Lower leg skin (tissue), 3 donors: ENCODE measurements at regions not wholly inside any gene's neighbourhood (a gene's known extent, or its start where the extent isn't known, plus 50 kb on each side); places are given as distances from the start of the nearest gene placed in this dataset.

Experiments used
- POLR2A ChIP-seq, 2 donors: fragments of 450-650 bp; IDR thresholded peaks; one replicate each; pipeline ENCODE4 v1.6.1; 2016 to 2017; ENCODE audit warnings: antibody characterized with exemption in 2 of 2, mild to moderate bottlenecking in 1 of 2, moderate library complexity in 1 of 2
- TF ChIP-seq, protein P1 (sequence below), 3 donors: fragments of 450-650 bp; IDR thresholded peaks; one replicate each; pipeline ENCODE4 v1.5.1; 2016; ENCODE audit warnings: antibody characterized with exemption in 3 of 3, mild to moderate bottlenecking in 3 of 3, moderate library complexity in 2 of 3

DNA sequence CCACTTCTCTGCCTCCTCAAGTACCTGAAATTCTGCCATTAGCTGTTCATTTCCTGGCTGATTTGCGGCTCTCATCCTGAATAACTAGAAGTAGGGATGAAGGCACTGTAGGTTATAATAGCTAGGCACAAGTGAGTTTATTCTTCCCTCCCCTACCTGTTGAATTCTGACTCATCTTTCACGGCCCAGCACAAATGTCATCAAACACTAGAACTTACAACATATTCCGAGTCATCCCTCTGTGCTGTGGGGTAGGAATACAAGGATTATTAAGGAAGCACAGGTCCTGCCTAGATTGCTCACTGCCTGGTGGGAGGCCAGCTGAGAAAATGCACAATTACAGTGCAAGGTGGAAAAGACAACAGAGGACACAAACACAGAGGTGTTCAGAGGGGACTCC lies 103.7 kb upstream of the ASIC2 start:
- TF ChIP-seq, protein P1, sequence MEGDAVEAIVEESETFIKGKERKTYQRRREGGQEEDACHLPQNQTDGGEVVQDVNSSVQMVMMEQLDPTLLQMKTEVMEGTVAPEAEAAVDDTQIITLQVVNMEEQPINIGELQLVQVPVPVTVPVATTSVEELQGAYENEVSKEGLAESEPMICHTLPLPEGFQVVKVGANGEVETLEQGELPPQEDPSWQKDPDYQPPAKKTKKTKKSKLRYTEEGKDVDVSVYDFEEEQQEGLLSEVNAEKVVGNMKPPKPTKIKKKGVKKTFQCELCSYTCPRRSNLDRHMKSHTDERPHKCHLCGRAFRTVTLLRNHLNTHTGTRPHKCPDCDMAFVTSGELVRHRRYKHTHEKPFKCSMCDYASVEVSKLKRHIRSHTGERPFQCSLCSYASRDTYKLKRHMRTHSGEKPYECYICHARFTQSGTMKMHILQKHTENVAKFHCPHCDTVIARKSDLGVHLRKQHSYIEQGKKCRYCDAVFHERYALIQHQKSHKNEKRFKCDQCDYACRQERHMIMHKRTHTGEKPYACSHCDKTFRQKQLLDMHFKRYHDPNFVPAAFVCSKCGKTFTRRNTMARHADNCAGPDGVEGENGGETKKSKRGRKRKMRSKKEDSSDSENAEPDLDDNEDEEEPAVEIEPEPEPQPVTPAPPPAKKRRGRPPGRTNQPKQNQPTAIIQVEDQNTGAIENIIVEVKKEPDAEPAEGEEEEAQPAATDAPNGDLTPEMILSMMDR (IDR thresholded peaks at IDR 0.05): no peak
- TF ChIP-seq POLR2A (IDR thresholded peaks at IDR 0.05): no peak
